HG02759 (cell line): ENCODE measurements at regions not wholly inside any gene's neighbourhood (a gene's known extent, or its start where the extent isn't known, plus 50 kb on each side); places are given as distances from the start of the nearest gene placed in this dataset.

ENCODE experiments used
- ATAC-seq: cut with Tn5 transposase; IDR thresholded peaks from one replicate; pipeline ENCODE4 v1.9.1; 2021; ENCODE audit warnings: mild to moderate bottlenecking, moderate library complexity; ENCODE audit not compliant: unreplicated experiment

DNA sequence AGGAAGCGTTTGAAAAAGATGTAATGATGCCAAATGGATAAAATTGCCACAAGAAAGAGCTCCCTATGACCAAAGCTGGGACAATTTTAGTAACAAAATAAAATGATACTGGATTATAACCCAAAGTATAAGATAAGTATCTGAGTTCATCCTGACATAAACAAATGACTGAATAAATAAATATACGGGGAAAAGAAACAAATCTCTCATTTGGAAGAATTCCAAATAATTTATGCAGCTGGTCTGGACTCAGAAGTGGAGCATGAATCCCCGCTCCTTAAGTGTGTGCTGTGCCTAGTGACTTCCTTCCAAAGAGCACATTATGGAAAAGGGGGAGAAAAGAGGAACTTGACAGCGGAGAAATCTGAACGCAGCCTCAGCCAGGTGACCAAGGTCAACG, 186.2 kb downstream of the RAMP3 start:
- ATAC-seq: no peak

- no peak for ATAC-seq
Observed at GRCh38 chr7:45347804-45348203, 190.2 kb downstream of the RAMP3 start.

GRCh38 chr7:45349090-45349489, 191.5 kb downstream of the RAMP3 start:
- ATAC-seq: no peak

- ATAC-seq: no peak
Observed at GRCh38 chr7:45350896-45351295, 193.3 kb downstream of the RAMP3 start.

DNA sequence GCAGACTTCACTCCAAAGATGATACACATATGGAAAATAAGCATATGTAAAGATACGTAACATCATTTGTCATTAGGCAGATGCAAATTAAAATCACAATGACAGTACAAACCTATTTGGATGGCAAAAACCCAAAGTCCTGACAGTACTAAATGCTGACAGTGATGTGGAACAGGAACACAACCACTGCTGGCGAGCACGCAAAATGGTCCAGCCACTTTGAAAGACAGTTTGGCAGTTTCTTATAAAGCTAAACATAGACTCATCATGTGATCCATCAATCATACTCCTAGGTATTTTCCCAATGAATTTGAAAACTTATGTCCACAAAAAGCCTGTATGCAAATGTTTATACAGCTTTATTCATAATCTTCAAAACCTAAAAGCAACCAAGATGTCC, 200.7 kb downstream of the RAMP3 start:
- ATAC-seq: no peak

- no peak for ATAC-seq
Observed at GRCh38 chr7:45359250-45359649, 201.7 kb downstream of the RAMP3 start.

DNA sequence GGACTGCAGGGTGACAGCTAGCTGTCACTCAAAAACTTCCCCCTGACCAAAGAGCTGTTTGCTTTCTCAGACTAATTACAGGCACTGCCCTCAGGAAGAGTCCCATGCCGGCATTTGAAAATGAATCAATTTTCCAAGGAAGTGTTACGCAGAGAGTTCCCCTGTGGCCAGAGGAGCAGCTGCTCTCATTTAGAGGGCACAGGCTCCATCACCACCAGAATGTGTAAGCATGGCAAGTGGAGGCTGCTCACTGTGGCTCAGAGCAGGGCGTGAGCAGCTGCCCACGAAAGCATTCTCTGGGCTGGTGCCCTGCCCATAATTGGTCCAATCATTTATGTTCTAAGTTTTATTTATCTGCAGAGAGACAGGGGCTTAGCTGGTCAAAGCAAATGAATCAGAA, 202.2 kb downstream of the RAMP3 start:
- ATAC-seq: no peak

GRCh38 chr7:45363669-45364068, 206.1 kb downstream of the RAMP3 start:
- ATAC-seq: no peak

- ATAC-seq: no peak
Observed at GRCh38 chr7:45365341-45365740, 207.8 kb downstream of the RAMP3 start.

DNA sequence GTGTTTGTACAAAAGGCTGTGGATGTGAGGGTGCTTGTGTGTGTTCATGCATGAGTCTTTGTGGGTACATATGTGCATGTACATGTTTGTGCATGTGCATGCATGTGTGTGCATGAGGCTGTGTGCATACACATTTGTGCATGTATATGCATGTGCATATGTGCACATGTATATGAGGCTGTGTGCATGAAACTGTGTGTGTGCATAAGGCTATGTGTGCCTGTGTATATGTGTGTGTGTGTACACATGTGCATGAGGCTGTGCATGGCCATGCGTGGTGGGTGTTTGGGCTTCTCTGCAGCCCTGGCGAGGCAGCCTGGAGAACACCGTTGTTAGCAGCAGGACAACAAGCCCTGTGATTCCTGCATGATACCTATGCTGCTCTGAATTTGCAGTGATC, 207.7 kb upstream of the ADCY1 start:
- no peak for ATAC-seq

- ATAC-seq: no peak
Observed at GRCh38 chr7:45367026-45367425, 207.1 kb upstream of the ADCY1 start.

- ATAC-seq: no peak
Observed at GRCh38 chr7:45368129-45368807, 205.9 kb upstream of the ADCY1 start.

DNA sequence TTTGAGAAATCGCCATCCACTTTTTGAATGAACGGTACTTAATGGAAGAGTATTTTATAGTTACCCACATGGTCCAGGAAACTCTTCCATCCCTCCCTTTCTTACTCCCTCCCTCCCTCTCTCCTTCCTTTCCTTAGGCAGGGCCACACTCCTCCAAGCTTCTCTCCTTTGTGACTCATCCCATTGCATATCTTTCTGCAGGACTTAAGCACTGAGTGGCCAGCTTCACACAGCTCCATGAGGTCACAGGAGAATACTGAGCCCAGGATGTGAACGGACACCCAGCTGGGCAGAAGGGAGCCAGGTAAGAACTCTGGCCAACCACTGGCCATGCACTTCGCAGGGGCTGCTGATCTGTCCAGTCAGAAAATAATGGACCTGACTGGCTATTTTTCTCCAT, 189.7 kb upstream of the ADCY1 start:
- no peak for ATAC-seq

- no peak for ATAC-seq
Observed at GRCh38 chr7:45387837-45388236, 186.3 kb upstream of the ADCY1 start.

- ATAC-seq: no peak
Observed at GRCh38 chr7:45389073-45389872, 184.9 kb upstream of the ADCY1 start.

DNA sequence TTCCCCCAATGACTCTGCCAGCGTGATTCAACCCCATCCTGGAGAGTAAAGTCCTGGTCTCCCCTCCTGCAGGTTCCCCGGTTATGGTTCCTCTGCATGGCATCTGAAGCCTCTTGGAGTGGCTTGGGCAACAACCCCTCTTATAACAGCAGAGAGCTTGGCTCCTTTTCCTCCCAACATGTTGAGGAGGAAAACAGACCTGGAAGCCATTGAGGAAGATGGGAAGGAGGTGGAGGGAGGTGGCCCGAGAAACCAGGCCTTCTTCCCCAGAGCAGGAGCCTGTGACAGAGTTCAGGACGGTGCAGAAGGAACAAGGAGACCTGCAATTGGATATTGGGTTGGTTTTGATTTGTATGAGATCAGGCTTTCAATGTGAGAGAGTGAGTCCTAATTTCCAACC, 184.0 kb upstream of the ADCY1 start:
- no peak for ATAC-seq

DNA sequence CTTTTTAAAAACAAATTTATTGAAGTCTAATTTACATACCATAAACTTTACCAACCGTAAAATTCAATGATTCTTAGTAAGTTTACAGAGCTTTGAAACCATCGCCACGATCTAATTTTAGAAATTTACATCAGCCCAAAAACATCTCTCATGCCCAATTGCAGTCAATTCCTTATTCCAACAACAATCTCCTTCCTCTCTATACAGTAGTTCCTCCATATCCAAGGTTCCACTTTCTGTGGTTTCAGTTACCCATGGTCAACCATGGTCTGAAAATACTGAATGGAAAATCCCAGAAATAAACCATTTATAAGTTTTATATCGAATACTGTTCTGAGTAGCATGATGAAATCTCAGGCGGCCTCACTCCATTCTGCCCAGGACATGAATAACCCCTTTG, 183.4 kb upstream of the ADCY1 start:
- no peak for ATAC-seq

GRCh38 chr7:45391618-45392451, 182.3 kb upstream of the ADCY1 start:
- ATAC-seq: no peak

- no peak for ATAC-seq
Observed at GRCh38 chr7:45394117-45394708, 180.0 kb upstream of the ADCY1 start.

DNA sequence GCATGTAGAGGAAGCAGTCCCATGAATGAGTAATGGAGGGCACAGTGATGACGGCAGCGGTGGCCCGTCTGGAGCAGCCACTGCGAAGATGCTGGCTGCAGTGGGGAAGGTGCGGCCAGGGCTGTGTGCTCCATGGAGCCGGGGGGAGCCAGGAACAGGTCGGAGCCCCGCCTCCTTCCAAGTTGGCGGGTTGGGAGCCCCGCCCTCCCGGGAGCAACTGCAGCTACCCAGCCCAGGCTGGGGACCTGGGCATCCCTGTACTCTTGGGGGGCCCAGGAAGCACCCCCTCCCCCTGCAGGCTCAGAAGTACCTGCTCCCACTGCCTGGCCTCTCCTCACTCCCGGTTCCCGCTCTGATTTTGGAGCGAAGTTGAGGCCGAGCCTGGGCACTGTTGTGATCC, 175.1 kb upstream of the ADCY1 start:
- ATAC-seq: no peak

DNA sequence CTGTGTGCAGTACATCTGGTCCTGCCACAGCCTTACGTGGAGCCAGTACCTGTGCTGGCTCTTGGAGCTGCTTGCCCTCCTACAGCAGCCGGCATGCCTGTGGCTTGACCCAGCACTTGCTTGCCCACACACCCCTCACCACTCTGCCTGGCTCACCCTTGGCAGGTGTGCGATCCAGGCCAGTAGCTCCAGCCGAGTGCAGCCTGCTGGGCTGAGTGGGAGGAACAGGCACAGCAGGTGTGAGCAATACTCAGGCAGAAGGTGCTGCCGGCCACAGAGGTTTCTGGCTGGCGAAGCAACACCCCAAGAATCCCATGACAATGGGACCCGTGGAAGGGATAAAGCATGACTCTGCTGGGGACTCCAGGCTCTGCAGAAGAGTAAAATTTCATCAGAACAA, 173.5 kb upstream of the ADCY1 start:
- no peak for ATAC-seq
